Pancreas (tissue), 10 donors: ENCODE measurements at regions not wholly inside any gene's neighbourhood (a gene's known extent, or its start where the extent isn't known, plus 50 kb on each side); places are given as distances from the start of the nearest gene placed in this dataset.
"Not testable (repeated sequence)": the region's sequence is repeated elsewhere in the genome, so short reads cannot be mapped to it uniquely, and the experiment has no call there.

Experiments used
- ATAC-seq, 4 donors: fragments of 200-7000 bp; cut with Tn5 transposase; one replicate each; pipeline versions ENCODE4 v1.8.0 to v1.9.1; 2020; ENCODE audit warnings: mild to moderate bottlenecking in 4 of 4, moderate library complexity in 4 of 4
- DNase-seq, 6 donors: peaks; one replicate each; pipeline ENCODE4 v3.0.0-alpha.2; 2020
- FAIRE-seq: peaks from 2 replicates; lab custom pipeline; 2012; peaks lifted over from hg19 to GRCh38; lab: Jason Lieb, UNC
- H3K27ac ChIP-seq, 4 donors: fragments of 200-600 bp; sonication (generic); 1 replicate in 3 of 4; 2 replicates in 1 of 4; pipeline versions ENCODE4 v1.5.0 to v1.8.0; 2020
- H3K27me3 ChIP-seq, 4 donors: fragments of 200-600 bp; one replicate each; pipeline ENCODE4 v1.8.0; 2021
- H3K36me3 ChIP-seq, 3 donors: fragments of 200-600 bp; sonication (generic) in 1 of 3; one replicate each; pipeline versions ENCODE4 v1.5.0 to v1.8.0; 2020 to 2021
- H3K4me1 ChIP-seq, 3 donors: fragments of 200-600 bp; one replicate each; pipeline ENCODE4 v1.8.0; 2021
- H3K4me3 ChIP-seq, 4 donors: fragments of 200-600 bp; sonication (generic) in 2 of 4; one replicate each; pipeline versions ENCODE4 v1.5.0 to v1.8.0; 2020 to 2021
- H3K9me3 ChIP-seq, 4 donors: fragments of 200-600 bp; one replicate each; pipeline ENCODE4 v1.8.0; 2021
- WGBS, 2 donors: extraction: QIAGEN DNeasy Blood & Tissue Kit; methylation state at CpG; one replicate each; pipeline ENCODE4 v1.1.7; 2013; 5-methylcytosine and 5-hydroxymethylcytosine counted together
- intact Hi-C, 3 donors: fragments of 100-400 bp; cut with DNase I; formaldehyde crosslinking; loops; one replicate each; pipeline versions ENCODE4 v1.11.1 to v1.14.2; 2022
- TF ChIP-seq, protein P1 (sequence below), 4 donors: fragments of 200-600 bp; sonication (generic) in 3 of 4; IDR thresholded peaks; one replicate each; pipeline versions ENCODE4 v1.5.0 to v1.8.0; 2021; ENCODE audit warnings: antibody characterized with exemption in 4 of 4
- donor health status: healthy with polysubstance abuse.
- donor health status: DM: no; HTN: no; CAD: no; lungs with moderate emphysema.
- donor health status: DM: no; HTN: no; CAD: no.
- donor health status: control.
- donor health status: control.
- donor health status: Bipolar disorder and iron deficiency.
- donor health status: DM: yes; HTN: yes; CAD: no.
- donor health status: DM: no; HTN: no; CAD: no.
- donor health status: DM: no; HTN: no; CAD: no.
- donor health status: DM: yes; HTN: yes; CAD: no.

DNA sequence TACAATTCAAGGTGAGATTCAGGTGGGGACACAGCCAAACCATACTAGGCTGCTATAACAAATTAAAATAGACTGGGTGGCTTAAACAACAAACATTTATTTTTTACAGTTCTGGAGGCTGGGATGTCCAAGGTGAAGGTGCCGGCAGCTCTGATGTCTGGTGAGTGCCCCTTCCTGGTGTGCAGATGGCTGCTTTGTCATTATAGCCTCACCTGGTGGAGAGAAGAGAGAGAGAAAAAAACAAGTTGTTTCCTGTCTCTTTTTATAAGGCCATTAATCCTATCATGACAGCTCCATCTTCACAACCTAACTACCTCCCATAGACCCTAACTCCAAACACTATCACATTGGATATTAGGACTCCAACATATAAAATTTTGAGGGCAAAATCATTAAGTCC is 279.7 kb downstream of the ZIC1 start:
- ATAC-seq (no peak), FAIRE-seq (no peak), DNase-seq (no peak)
- Histone ChIP-seq H3K4me1 (no peaks in the 10 kb centered on the region), H3K27me3 (no peaks in the 10 kb centered on the region), H3K36me3 (no peaks in the 10 kb centered on the region), H3K9me3 (no peaks in the 10 kb centered on the region), H3K27ac (no peak overlapping the region), H3K4me3 (no peak overlapping the region)
- TF ChIP-seq, protein P1, sequence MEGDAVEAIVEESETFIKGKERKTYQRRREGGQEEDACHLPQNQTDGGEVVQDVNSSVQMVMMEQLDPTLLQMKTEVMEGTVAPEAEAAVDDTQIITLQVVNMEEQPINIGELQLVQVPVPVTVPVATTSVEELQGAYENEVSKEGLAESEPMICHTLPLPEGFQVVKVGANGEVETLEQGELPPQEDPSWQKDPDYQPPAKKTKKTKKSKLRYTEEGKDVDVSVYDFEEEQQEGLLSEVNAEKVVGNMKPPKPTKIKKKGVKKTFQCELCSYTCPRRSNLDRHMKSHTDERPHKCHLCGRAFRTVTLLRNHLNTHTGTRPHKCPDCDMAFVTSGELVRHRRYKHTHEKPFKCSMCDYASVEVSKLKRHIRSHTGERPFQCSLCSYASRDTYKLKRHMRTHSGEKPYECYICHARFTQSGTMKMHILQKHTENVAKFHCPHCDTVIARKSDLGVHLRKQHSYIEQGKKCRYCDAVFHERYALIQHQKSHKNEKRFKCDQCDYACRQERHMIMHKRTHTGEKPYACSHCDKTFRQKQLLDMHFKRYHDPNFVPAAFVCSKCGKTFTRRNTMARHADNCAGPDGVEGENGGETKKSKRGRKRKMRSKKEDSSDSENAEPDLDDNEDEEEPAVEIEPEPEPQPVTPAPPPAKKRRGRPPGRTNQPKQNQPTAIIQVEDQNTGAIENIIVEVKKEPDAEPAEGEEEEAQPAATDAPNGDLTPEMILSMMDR (IDR thresholded peaks at IDR 0.05), result no peak
- intact Hi-C loops, result no loop called here
- WGBS, 2 donors, result 70 to 96% methylated on average over 1 of the region's 1 CpG

DNA sequence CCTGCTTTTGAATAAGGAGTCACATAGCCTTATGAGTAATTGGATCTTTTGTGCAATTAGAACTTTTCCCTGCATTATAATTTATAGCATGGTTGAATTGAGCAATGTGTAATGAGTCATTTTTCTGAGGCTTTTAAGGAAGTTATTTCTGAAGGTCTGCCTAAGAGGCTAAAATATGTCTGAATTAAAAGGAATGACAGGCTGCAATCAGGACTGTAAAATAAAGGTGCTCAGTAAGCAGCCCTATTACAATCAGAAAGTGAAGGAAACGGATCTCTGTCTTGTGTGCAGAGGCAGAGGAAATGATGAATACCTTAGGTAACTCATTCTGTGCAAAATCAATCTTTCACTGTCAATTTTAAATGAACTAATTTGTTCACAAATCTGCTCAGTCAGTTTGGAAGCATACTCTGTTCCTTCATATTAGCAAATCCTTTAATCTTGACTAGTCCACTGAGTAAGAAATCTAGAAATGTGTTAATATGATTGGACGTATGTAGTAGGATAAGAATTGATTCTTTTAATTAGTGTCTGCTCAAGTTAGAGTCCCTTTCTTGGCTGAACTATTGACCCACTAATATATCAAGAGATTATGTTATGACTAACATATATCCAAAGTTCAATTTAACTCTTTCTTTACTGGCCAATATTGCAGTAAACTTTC is 290.1 kb downstream of the ZIC1 start:
- Histone ChIP-seq H3K4me1 (no peaks in the 10 kb centered on the region), H3K27me3 (no peaks in the 10 kb centered on the region), H3K27ac (no peak overlapping the region), H3K36me3 (no peaks in the 10 kb centered on the region), H3K4me3 (no peak overlapping the region), H3K9me3 (no peaks in the 10 kb centered on the region)
- DNase-seq (no peak), ATAC-seq (no peak), FAIRE-seq (no peak)
- intact Hi-C loops, result no loop called here
- 24 to 40% methylated on average over 2 of the region's 2 CpGs for WGBS, 2 donors
- TF ChIP-seq, protein P1 (IDR thresholded peaks at IDR 0.05), result no peak

DNA sequence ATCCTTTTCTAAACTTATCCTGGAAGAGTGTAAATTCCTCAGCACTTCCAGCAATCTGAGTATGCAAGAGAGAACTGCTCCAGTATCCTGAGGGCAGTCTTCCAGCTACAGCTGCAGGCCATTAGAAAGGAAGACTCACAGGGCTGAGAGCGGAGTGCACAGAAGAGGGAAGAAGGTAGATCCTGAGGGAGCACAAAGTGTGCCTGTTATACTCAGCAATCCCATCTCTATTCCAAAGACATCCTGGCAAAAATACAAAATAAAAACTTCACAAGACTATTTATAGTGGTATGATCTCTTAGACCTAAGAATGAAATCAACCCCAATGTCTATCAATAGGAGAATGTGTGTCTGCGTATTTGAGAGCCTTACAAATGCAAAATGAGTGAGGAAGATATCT is 292.0 kb downstream of the ZIC1 start:
- no peaks in the 10 kb centered on the region for H3K36me3 ChIP-seq
- H3K4me3 ChIP-seq, result no peak overlapping the region
- 85 to 88% methylated on average over 2 of the region's 2 CpGs for WGBS, 2 donors
- no peak overlapping the region for H3K27ac ChIP-seq
- no peak for ATAC-seq
- intact Hi-C loops, result no loop called here
- no peak for FAIRE-seq
- no peak for DNase-seq
- H3K4me1 ChIP-seq, result no peaks in the 10 kb centered on the region
- TF ChIP-seq, protein P1 (IDR thresholded peaks at IDR 0.05), result no peak
- H3K27me3 ChIP-seq, result no peaks in the 10 kb centered on the region
- no peaks in the 10 kb centered on the region for H3K9me3 ChIP-seq

DNA sequence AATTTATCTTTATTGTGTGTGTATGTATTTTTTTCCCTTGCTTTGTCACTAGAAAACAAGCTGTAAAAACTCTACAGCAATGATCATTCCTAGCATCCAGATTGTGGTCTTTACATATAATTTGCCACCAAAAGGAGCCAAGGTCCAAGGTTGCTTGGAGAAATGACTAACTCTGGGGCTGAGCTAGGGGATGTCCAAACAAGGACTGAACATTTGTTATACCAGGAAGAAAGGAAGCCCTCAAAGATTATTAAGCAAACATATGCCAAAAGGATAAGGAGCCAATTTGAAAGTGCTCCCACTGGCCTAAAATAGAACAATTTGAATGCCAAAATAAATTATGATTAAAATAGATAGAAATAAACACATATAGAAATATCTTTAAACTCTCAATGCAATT is 293.3 kb downstream of the ZIC1 start:
- H3K9me3 ChIP-seq, result no peaks in the 10 kb centered on the region
- FAIRE-seq (no peak), DNase-seq (no peak), ATAC-seq (no peak)
- no peak overlapping the region for H3K27ac ChIP-seq
- H3K27me3 ChIP-seq, result no peaks in the 10 kb centered on the region
- TF ChIP-seq, protein P1 (IDR thresholded peaks at IDR 0.05), result no peak
- H3K4me1 ChIP-seq, result no peaks in the 10 kb centered on the region
- no peaks in the 10 kb centered on the region for H3K36me3 ChIP-seq
- intact Hi-C loops, result no loop called here
- H3K4me3 ChIP-seq, result no peak overlapping the region

DNA sequence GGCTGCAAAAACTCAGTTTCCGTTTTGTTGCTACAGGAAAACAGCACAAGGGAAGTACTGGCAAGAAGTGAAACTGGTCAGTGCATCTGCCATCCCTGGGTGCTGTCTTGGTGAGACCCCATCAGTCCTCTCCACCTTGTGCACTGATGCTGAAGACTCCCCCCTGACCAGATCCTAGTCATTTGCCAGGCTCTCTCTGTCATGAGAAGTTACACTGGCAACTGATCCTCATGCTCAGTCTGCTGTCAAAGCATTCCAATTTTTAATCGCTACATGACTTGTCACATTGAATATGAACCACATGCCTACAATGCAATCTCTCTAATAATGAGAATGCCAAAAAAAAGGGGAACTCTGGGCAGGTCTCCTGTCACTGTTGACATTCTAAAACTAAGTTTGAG is 296.5 kb downstream of the ZIC1 start:
- DNase-seq (no peak), FAIRE-seq (no peak), ATAC-seq (no peak)
- Histone ChIP-seq H3K4me3 (no peak overlapping the region), H3K36me3 (no peaks in the 10 kb centered on the region), H3K27ac (no peak overlapping the region), H3K27me3 (no peaks in the 10 kb centered on the region), H3K4me1 (no peaks in the 10 kb centered on the region), H3K9me3 (no peaks in the 10 kb centered on the region)
- intact Hi-C loops, result no loop called here
- TF ChIP-seq, protein P1 (IDR thresholded peaks at IDR 0.05), result no peak
- WGBS, 2 donors, result 63 to 74% methylated on average over 2 of the region's 2 CpGs

DNA sequence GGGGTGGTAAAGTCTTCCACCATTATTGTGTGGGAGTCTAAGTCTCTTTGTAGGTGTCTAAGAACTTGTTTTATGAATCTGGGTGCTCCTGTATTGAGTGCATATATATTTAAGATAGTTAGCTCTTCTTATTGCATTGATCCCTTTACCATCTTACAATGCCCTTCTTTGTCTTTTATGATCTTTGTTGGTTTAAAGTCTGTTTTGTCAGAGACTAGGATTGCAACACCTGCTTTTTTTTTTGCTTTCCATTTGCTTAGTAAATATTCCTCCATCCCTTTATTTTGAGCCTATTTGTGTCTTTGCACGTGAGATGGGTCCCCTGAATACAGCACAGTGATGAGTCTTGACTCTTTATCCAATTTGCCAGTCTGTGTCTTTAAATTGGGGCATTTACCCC is 301.6 kb downstream of the ZIC1 start:
- H3K9me3 ChIP-seq, H3K27me3 ChIP-seq, FAIRE-seq, H3K27ac ChIP-seq, H3K36me3 ChIP-seq, DNase-seq, ATAC-seq, H3K4me1 ChIP-seq, intact Hi-C loops, H3K4me3 ChIP-seq: not testable (repeated sequence)
- 26 to 32% methylated on average over 1 of the region's 1 CpG for WGBS, 2 donors
